CD4-positive, alpha-beta T cell treated with Interleukin-2 at 100 ng/mL for 4 hours (primary cell): ENCODE measurements at regions not wholly inside any gene's neighbourhood (a gene's known extent, or its start where the extent isn't known, plus 50 kb on each side); places are given as distances from the start of the nearest gene placed in this dataset.

Experiments
- DNase-seq: peaks from one replicate; pipeline ENCODE4 v3.0.0-alpha.2; 2020; ENCODE audit warnings: low spot score

GRCh38 chr18:46408334-46408987, 248.6 kb downstream of the LOXHD1 start:
- DNase-seq, result no peak

DNA sequence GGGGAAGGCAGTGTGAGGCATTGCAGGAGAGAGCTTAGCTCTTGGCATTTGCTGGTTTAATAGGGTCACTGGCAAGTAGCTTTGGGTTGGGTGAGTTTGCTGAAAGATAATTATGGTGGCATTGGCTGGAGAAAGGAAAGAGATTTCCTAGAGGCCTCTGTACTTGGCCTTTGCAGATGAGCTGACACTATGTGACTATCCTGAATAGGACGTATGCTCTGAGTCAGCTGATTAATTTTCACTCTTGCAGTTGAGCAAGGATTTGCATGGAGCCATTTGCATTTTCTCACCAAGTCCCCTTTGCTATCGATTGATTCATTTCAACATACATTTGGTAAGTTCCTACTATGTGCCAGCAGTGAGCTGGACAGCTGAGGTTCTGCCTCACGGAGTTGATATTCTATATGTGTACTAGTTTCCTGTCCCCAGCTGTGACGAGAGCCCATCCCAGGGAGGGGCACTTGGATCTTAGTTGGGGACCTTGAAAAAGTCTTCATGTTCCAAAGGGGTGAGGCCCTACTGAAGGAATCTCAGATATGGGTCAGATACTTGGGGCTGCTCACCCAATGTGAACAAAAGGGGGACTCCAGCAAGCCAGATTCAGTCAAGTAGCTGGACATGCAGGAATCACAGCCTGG, 245.7 kb downstream of the LOXHD1 start:
- DNase-seq, result no peak

- DNase-seq, result no peak
Observed at GRCh38 chr18:46411867-46412690, 244.9 kb downstream of the LOXHD1 start.

DNA sequence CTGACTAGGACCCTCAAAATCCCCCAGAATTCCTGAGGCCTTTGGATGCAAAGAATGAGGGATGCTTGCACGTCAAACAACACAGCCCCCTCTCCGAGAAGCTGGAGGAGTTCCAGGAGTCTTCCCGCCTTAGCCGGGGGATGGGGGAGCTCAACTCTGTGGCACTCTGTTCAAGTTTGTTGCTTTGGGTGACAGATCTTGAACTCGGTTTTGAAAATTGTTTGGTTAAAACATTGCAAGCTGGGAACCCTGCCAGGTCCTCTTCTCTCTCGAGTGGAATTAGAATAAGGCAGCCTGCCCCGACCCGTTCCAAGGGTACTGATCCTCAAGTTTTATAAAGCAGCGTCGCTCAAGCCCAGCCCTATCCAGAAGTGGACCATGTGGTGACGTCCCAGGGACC, 244.1 kb downstream of the LOXHD1 start:
- DNase-seq, result no peak

GRCh38 chr18:46413684-46414083, 243.3 kb downstream of the LOXHD1 start:
- DNase-seq, result no peak

DNA sequence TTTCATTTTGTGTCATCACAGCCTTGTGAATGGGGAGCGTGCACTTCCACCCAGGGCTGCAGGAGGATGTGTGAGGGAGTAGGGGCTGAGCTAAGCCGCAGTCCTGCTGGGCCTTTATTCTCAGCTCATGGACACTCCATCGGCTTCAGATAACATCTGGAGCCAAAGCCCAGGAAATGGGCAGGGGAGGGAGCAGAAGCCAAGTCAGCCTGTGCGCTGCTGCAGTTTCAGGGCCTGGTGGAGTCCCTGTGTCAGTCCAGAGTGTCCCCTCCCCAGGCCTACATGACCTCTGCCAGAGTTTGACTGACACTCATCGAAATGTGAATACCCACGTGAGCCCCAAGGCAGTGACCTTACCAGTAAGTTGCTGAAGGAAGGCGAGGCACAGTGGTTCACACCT, 242.2 kb downstream of the LOXHD1 start:
- DNase-seq, result no peak

GRCh38 chr18:46415532-46416252, 241.3 kb downstream of the LOXHD1 start:
- DNase-seq, result no peak

DNA sequence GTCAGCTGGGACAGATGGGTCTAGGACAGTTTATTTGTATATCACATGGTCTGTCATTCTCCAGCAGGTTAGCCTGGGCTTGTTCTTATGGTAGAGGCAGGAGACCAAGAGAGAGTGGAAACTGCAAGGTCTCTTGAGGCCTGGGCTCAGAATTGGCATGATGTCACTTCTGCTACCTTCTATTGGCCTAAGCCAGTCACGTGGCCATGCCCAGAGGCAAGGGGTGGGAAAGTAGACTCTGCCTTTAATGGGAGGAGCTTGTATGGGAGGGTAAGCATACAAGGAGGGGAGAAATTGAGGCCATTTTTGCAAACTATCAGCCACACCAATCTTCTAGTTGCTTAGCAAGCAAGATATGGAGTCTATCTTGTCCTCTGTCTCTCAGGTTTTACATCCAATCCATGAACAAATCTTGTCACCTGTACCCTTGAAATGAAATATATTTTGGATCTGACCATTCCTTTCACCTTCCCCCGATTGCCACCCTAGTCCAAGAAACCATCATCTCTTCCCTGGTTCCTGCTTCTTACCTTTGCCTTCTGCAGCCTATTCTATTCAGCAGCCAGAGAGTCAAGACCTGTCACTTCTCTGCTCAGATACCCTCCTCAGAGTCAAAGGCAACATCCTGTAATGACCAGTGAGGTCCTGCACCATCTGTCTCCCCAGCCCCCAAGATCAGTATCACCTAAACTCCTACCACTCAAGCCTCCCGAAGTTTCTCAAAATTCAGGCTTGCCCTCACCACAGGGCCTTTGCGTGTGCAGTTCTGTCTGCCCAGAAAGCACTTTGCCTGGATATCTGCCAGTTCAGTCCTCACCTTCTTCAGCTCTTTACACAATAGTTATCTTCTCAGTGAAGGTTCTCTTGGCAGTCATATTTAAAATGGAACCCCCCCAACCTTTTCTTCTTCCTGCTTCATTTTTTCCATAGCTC, 240.0 kb downstream of the LOXHD1 start:
- DNase-seq, result no peak

GRCh38 chr18:46418663-46419260, 238.3 kb downstream of the LOXHD1 start:
- no peak for DNase-seq

DNA sequence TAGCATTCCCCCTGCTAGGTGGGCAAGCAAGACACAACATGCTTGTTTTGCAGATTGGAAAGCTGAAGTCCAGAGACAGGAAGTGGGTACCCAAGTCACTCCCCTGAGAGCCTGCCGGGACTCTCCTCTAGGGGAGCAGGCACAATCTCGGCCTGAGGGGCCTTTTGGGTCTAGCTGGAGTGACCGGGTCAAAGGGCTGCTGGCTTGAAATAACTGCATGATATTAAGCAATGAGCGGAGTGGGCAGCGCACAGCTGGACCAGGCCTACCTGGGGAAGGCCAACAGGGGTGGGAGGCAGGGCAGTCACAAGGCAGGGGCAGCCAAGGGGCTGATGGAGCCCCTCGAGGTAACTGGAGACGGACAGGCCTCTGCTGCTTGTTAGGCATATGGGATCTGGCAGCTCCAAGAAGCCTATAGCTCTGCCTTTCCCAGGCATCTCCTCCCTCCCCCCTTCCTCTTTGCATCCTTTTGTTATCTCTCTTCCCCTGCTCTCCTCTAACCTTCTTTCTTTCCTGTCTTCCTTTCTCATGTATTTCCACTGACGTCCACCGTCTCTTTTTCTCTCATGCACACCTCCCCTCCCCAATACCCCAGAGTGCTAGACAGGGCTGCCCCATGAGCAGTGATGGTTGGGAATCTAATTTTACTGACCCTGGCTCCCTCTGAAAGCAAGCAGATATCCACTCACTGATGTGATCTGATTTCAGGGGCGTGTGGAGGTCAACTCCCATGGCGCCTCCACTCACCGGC, 237.5 kb downstream of the LOXHD1 start:
- no peak for DNase-seq

GRCh38 chr18:46421973-46422551, 235.0 kb downstream of the LOXHD1 start:
- no peak for DNase-seq

DNA sequence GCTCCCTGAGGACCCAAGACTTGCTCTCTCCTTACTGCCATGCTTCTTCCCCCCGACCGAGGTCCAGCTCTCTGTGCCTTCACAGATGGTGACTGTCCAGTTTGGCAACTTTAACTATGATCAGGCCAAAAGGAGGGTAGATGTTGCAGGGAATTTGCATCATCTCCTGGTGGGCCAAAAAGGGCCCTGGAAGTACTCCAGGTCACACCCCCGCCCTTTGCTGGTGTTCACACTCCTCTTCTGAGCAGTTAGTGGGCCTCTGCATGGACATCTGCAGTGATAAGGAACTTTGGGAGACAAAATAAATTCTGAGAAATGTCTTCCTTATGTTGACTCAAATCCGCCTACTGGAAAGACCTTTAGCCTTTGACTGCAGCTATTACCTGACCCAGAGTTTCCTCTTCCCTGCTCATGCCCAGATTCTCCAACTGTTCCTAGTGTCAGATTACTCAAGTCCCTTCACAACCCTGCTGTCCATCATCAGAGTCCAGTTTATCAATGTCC, 234.4 kb downstream of the LOXHD1 start:
- DNase-seq, result no peak

GRCh38 chr18:46423226-46423805, 233.7 kb downstream of the LOXHD1 start:
- no peak for DNase-seq

GRCh38 chr18:46424898-46425297, 232.1 kb downstream of the LOXHD1 start:
- no peak for DNase-seq

GRCh38 chr18:46425511-46425910, 231.5 kb downstream of the LOXHD1 start:
- DNase-seq, result no peak

DNA sequence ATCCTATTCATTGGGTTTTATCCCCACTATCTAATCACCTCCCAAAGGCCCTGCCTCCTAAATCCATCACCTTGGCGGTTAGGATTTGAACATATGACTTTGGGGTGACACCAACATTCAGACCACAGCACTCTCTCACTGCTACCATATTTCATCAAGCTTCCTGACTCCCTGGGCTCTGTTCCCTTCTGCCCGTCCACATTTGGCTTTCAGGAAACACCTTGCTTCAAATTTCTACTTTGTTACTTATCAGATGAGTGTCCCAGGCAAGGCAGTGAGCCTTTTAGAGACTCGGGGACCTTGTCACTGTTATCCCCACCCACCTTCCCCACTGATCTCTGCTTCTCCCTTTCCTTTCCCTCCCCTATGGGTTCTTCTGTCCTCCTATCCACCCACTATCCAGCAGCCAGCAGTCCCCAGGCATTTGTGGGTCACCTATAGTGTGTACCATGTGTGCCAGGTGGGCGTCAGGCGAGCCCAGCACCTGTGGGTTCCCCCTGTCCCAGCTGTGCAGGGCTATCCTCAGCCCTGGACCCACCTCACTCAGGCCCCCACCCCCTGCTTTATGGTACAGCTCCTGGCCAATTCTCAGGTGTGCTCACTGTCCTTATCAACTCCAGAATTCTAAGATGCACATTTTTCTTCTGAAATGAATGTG, 230.9 kb downstream of the LOXHD1 start:
- no peak for DNase-seq

DNA sequence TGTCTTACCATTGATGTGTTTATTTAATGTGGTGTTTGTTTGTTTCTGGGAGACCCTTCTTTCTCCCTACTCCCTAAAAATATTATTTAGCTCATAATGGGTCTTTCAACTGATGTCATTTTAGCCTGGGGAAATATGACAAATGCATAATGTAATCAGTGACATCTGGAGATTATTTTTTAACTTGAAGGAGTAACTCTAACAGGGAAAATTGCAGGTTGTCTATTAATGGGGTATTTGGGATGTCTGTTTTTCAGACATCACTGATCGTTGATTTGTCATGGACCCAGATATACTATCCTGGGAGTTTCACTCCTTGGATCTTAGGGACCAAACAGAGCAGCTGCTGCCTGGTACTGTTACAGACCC, 230.4 kb downstream of the LOXHD1 start:
- DNase-seq, result no peak
